ENCODE measurements at regions not wholly inside any gene's neighbourhood (a gene's known extent, or its start where the extent isn't known, plus 50 kb on each side); places are given as distances from the start of the nearest gene placed in this dataset.
"Not testable (repeated sequence)": the region's sequence is repeated elsewhere in the genome, so short reads cannot be mapped to it uniquely, and the experiment has no call there.

DNA sequence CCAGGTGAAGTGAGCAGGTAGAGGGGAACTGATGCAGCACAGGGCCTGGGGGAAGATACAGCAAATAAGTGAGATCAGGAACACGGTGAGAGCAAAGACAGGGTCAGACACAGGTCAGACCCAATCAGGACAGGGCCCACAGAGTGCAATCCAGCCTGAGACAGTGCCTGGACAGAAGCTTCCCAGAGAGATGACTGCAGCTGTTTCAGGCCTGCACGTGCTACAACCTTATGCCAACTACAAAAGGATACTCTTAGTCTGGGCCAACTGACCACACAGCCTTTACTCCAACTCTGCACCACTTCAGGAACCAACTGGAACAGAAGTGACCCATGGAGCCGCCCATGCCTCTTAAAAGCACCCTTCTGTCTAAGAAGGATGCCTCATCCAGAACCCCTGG lies 228.0 kb downstream of the TOMM20 start:
- no peak for DNase-seq (ENCODE audit: low spot score)

DNA sequence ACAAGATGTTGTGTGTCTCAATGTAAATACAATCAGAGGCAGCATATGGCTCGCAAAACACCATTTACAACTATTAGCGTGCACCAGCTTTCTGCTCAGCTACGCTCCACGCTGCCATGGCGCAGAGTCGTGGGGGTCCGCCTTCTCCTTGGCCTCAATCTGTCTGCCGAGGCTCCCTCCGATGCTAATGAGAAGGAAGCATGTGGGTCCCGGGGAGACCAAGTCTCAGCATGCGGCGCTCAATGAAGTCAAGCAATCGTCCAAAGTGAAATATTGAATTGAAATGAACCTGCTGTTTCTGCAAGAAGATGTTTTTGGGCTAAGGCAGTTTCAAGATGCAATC lies 228.9 kb downstream of the TOMM20 start:
- no peak for DNase-seq (ENCODE audit: low spot score)

DNA sequence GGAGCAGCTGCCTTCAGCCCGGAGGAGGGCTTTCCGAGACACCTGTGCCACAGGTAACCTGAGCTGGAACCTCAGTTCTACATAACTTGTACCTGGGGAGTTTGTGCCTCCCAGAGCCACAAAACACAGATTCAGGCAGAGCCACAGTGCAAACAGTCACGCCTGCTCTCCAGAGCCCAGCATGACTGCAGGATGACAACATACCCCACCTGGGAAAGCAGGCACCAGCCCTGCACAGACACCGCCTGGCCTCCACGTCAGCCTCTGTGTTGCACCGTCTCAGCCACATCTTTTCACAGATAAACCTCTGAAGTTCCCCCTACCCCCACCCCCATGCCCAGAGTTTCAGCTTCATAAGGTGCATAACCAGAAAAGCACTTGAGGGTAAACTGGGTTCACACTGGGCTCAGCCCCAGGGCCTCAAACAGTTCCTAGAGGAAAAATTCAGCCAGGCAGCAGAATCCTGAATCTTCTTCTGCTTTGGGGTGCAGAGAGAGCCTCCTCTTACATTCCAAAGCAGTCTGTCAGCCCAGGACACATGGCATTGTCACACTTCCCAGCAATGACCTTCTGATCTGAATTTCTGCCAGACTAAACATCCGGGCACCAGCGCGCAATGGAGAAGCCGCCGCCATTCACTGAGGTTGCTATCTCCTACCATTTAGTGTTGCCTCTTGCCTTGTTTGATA lies 229.5 kb downstream of the TOMM20 start:
- no peak for DNase-seq (ENCODE audit: low spot score)

DNA sequence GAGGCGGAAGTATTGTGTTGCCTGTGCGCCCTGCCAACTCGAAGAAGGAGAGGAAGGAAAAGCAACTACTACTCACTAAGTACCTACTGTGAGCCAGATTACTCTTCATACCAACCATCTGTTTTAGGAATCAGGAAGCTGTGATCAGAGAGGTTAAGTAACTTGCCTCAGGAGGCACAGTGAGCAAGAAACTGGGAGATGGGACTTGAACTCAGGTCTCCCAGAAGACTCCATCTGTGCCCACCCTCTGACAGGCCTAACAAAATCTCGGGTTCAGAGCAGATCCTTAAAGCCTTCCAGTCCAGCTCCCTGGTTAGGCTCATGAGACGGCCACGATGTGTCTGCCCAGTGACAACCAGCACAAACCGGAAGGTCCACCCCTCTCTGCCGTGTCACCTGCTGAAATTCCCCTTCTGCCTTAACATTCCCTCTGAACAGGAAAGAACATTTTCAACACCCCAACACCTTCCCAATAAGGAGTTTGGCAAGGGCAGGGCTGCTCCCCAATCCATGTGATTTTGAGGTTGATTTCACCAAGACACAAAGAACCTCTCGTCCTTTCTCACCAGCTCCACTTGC lies 230.1 kb downstream of the TOMM20 start:
- DNase-seq (ENCODE audit: low spot score): no peak

DNA sequence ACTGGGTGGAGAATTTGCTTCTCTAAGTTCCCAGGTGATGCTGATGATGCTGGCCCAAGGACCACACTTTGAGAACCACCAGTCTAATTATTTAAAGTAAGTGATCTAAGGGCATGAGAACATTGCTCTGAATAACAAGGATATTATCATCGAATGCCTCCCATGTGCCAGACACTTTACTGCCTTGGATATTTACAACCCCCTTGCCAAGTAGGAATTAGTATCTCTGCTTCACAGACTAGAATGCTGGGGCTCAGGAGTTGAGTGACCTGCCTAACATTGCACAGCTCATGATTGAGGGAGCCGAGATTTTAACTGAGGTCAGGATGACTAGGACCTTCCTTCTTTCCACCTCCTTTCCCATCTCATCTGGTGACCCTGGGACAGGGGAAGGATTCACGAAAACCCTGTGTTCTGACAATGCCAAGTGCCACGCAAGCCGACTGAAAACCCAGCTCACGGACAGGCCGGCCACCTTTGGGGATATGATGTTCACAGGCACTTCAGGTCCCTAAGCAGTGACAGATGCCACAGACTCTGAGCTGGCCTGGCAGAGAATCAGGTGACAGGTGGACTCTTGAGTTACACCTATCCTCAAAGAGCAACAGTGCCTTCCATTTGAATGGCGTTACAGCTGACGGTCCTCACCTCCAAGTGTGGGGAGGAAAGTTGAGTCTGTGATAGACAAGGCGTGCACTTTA lies 230.7 kb downstream of the TOMM20 start:
- DNase-seq (ENCODE audit: low spot score): no peak

DNA sequence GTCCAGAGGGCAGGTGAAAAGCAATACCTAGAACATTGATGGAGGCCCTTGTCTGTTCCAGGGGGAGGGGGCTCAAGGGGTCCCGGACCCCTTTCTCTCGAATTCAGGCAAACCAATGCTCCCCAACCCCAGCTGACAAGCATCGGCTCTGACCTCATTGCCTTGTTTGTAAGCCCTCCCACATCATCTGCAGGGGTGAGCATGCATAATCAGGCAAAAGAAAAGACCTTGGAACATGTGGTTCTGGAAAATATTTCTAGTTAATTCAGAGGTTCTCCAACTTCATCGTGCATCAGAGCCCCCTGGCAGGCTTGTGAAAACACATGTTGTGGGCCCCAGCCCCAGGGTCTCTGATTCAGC lies 231.3 kb downstream of the TOMM20 start:
- no peak for DNase-seq (ENCODE audit: low spot score)

- DNase-seq (ENCODE audit: low spot score): no peak
These were observed 231.9 kb downstream of the TOMM20 start for GRCh38 chr1:234896477-234897389.

- no peak for DNase-seq (ENCODE audit: low spot score)
These were observed 234.7 kb downstream of the TOMM20 start for GRCh38 chr1:234893725-234894630.

GRCh38 chr1:234893359-234893724 lies 235.3 kb downstream of the TOMM20 start:
- DNase-seq (ENCODE audit: low spot score): no peak

GRCh38 chr1:234892642-234893041 lies 236.0 kb downstream of the TOMM20 start:
- DNase-seq (ENCODE audit: low spot score): no peak

GRCh38 chr1:234891427-234891826 lies 237.2 kb downstream of the TOMM20 start:
- DNase-seq (ENCODE audit: low spot score): no peak

DNA sequence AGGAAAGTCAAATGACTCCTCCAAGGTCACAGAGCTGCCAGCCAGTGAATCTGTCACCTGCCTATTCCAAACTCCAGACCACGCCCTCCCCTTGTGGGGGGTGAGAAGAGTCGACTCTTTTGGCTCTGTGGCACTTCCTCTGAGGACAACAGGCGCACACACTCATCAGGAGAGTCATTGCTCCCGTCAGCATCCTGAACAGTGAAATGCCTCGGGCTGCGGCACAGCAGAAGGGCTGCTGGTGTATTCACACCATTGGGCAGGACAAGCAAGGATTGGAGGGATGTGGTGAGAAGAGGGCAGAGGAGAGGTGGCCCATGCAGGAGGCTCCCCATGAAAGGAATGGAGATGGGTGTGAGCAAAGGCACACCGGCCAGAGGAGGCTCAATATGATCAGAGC lies 239.0 kb downstream of the TOMM20 start:
- DNase-seq (ENCODE audit: low spot score): no peak

DNA sequence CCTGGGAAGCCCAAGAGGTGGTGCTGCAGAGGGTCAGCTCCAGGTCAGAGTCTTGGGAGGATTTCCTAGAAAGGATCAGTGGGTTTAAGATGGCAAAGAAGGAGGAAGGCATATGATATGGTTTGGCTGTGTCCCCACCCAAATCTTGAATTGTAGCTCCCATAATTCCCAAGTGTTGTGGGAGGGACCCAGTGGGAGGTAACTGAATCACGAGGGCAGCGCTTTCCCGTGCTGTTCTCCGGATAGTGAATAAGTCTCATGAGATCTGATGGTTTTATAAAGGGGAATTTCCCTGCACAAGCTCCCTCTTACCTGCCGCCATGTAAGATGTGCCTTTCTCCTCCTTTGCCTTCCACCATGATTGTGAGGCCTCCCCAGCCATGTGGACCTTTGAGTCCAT lies 240.4 kb downstream of the TOMM20 start:
- DNase-seq (ENCODE audit: low spot score): not testable (repeated sequence)

DNA sequence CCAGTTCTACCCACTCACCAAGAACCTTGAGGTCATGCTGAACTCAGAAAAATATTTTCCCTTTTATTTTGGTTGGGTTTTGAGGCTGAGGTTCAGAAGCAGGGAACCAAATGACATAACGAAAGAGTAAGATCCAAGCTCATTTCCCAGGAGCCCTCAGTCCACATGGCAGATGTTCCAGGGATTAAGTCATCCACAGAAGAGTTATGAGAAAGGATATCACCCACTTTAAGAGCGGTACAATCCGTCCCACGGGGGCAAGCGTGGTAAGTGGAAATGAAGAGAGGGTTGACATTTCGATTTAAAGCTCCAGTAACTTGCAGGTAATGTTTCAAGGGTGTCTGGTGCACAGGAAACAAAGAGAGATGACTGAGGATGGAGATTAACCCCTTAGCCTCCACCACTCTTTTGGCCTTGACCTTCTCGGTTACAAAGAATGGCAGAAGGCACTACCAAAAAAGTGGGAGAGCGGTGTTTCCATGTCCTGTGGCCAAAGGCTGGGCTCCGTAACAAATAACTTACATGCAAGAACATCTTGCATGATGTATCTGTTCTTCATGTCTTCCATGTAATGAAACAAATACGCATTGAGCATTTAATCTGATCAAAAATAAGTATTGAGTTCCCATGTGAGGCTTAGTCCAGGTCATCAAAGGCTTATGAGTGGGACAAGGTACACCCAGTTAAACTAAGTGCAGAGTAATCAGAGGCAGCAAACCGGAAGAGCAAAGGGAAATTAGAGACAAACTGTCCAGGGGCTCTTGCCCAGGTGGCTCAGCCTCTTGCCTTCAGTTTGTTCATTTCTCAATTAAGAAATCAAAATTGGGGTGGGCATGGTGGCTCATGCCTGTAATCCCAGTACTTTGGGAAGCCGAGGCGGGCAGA lies 241.4 kb downstream of the TOMM20 start:
- peak; percentile 80 for DNase-seq (ENCODE audit: low spot score)

DNA sequence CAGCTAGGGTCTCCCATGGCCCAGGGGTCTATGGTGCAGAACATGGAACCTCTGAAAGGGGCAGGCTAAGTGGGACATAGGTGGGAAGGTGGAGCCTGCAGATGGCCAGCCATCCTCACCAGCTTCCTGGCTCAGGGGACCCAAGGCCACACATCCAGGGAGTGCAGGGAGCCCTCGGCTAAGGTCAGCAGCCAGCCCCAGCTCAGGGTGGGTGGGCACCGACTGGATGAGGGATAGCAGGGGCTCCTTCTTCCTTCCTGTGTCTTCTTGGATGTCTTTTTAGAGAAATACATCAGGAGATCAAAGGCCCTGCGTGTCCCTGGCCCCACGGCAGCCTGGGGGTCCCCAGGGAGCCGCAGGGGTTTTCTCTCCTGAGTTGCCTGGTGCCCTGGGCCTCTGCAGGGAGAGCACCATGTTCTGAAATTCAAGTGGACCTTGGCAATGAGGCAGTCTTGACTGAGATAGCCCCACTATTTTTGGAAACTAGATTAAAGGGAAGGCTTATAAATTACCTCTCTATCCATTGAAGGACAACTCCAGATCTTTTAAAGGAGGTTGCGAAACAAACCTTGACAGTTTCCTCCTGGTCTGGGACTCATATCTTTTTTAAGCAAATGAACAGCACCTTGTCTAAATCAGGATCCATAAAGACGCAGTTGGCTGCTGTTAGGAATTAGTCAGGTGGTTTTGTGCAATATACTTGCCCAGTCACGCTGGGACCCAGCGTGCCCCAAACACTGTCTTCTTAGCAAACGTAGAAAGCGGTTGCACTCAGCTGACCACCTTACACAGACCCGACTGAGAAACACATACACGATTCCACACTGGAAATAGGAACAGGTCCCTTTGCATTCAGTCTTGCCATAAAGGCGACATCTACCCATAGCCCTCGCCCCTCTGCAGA lies 242.3 kb downstream of the TOMM20 start:
- DNase-seq (ENCODE audit: low spot score): no peak

GRCh38 chr1:234885601-234886000 lies 243.0 kb downstream of the TOMM20 start:
- no peak for DNase-seq (ENCODE audit: low spot score)

- DNase-seq (ENCODE audit: low spot score): no peak
These were observed 243.9 kb downstream of the TOMM20 start for GRCh38 chr1:234884701-234885100.

GRCh38 chr1:234884006-234884405 lies 244.6 kb downstream of the TOMM20 start:
- no peak for DNase-seq (ENCODE audit: low spot score)

DNA sequence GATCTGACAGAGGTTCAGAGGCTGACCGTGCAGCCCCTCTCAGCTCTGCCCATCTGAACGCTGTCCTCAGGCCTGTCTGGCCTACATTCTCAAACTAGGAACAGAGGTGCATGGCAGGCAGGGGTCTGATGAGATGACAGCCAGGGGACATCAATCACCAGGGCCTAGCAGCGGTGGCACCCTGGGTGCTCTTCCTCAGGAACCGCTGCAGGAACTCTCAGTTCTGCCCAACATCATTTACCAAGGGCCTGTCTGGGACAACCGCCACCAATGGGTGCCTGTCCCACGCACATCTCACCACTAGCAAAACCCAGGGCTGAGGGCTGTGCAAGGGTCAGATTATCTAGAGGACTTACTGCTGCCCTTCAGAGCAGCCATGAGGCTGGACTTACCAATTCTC lies 245.7 kb downstream of the TOMM20 start:
- DNase-seq (ENCODE audit: low spot score): no peak

Measured in D341Med (cell line).